ENCODE measurements at regions not wholly inside any gene's neighbourhood (a gene's known extent, or its start where the extent isn't known, plus 50 kb on each side); places are given as distances from the start of the nearest gene placed in this dataset.

DNA sequence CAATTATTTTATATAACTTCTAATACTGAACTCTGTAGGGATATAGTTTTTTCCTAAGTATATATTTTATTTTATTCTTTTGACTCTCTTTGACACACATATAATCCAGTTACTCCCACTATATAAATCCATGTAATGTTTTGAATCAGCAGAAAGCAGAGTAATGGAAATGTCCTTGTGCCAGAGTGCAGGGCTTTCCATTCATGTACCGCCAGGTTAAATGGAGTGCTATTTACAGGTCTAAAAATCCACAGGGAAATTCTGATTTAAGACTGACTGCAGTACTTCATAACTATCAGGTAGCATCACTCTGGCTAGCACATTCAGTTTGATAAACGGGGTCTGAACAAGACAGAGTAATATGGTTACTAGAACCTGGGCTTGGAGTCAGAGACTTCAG is 626.8 kb downstream of the COL12A1 start:
- TF ChIP-seq CTCF (IDR thresholded peaks at IDR 0.05): no peak
- H3K27ac ChIP-seq: no peak overlapping the region

DNA sequence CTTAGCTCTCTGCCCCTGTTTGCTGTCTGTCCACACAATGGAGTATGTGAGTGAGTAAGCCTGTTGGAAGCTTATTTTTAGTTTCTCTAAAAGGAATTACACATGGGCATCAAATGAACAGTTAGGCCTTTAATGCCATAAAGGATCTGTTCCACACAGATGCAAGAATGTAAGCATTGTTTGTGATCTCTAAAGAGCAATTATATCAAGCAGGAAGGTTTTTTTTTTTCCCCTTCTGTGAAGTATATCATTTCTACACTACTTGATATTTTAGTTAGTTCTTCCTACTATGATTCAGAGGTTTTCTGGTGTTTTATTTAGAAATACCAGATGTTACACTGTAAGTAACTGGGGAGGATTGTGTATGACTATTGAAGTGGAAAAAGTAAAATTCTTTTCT is 627.5 kb downstream of the COL12A1 start:
- H3K27me3 ChIP-seq (replicated peaks; ENCODE audit: insufficient read depth): no peaks in the 10 kb centered on the region

More for the DNA sequence above, 626.8 kb downstream of the COL12A1 start:
- Histone ChIP-seq H3K36me3 (no peaks in the 10 kb centered on the region), H3K27me3 (replicated peaks; ENCODE audit: insufficient read depth) (no peaks in the 10 kb centered on the region), H3K4me1 (ENCODE audit: control insufficient read depth in 1 of 2, low read depth in 2 of 2) (peaks cover 0 to 10% of the 10 kb centered on the region in 2 donors), H3K9me3 (no peaks in the 10 kb centered on the region), H3K4me3 (no peak overlapping the region)
- ATAC-seq (ENCODE audit: insufficient number of reproducible peaks, low FRiP score, low read depth) (no peak), DNase-seq (ENCODE audit: low spot score) (no peak)

GRCh38 chr6:74577619-74578018 is 628.2 kb downstream of the COL12A1 start:
- DNase-seq (ENCODE audit: low spot score) (no peak), ATAC-seq (ENCODE audit: insufficient number of reproducible peaks, low FRiP score, low read depth) (no peak)
- Histone ChIP-seq H3K36me3 (no peaks in the 10 kb centered on the region), H3K9me3 (no peaks in the 10 kb centered on the region), H3K27me3 (replicated peaks; ENCODE audit: insufficient read depth) (no peaks in the 10 kb centered on the region), H3K27ac (no peak overlapping the region), H3K4me1 (ENCODE audit: control insufficient read depth in 1 of 2, low read depth in 2 of 2) (peaks cover 0 to 10% of the 10 kb centered on the region in 2 donors), H3K4me3 (no peak overlapping the region)
- no peak for TF ChIP-seq CTCF (IDR thresholded peaks at IDR 0.05)

More for the DNA sequence above, 627.5 kb downstream of the COL12A1 start:
- Histone ChIP-seq H3K27ac (no peak overlapping the region), H3K36me3 (no peaks in the 10 kb centered on the region), H3K4me3 (no peak overlapping the region), H3K4me1 (ENCODE audit: control insufficient read depth in 1 of 2, low read depth in 2 of 2) (peaks cover 0 to 10% of the 10 kb centered on the region in 2 donors), H3K9me3 (no peaks in the 10 kb centered on the region)
- no peak for TF ChIP-seq CTCF (IDR thresholded peaks at IDR 0.05)
- DNase-seq (ENCODE audit: low spot score) (no peak), ATAC-seq (ENCODE audit: insufficient number of reproducible peaks, low FRiP score, low read depth) (no peak)

DNA sequence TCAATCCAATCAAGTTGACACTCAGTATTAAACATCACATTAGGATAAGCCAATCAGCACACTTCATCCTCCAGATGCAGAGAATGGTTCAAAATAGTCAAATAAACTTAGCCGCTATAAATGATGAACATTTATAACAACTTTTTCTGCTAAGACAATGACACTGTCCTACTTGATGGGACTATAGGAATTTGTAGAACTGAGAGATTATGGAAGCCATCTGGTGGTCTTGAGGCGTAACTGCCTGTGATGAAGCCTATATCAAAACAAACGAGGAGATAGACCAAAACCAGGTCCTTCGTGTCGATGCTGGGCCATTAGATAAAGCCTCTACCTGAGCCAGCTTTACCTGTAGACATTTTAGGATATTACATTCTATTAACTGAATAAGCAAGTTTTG is 631.1 kb downstream of the COL12A1 start:
- ATAC-seq (ENCODE audit: insufficient number of reproducible peaks, low FRiP score, low read depth): no peak
- Histone ChIP-seq H3K27ac (no peak overlapping the region), H3K9me3 (no peaks in the 10 kb centered on the region), H3K4me3 (no peak overlapping the region), H3K27me3 (replicated peaks; ENCODE audit: insufficient read depth) (no peaks in the 10 kb centered on the region), H3K4me1 (ENCODE audit: control insufficient read depth in 1 of 2, low read depth in 2 of 2) (peaks cover 0 to 10% of the 10 kb centered on the region in 2 donors), H3K36me3 (no peaks in the 10 kb centered on the region)
- DNase-seq (ENCODE audit: low spot score): no peak
- TF ChIP-seq CTCF (IDR thresholded peaks at IDR 0.05): no peak

DNA sequence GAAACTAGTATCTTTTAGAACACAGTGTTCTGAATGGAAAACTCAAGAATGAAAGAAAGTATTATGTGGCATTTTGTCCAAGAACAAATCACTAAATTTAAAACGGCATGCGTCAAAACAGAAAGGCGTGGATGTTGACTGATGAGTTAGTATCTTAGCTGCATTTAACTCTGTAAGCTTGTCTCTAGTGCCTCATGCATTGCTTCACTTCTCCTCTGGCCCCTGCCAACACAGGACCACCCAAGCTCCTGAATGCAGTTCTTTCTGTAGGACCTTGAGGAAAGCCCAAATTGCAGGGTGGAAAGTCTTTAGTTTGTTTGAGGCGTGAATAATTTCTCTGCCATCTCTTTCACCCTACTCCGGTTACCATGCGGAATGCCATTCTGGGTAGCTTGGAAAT is 632.2 kb downstream of the COL12A1 start:
- TF ChIP-seq CTCF (IDR thresholded peaks at IDR 0.05): no peak
- H3K4me3 ChIP-seq: no peak overlapping the region
- no peak overlapping the region for H3K27ac ChIP-seq
- H3K27me3 ChIP-seq (replicated peaks; ENCODE audit: insufficient read depth): no peaks in the 10 kb centered on the region
- no peak for ATAC-seq (ENCODE audit: insufficient number of reproducible peaks, low FRiP score, low read depth)
- H3K4me1 ChIP-seq (ENCODE audit: control insufficient read depth in 1 of 2, low read depth in 2 of 2): peaks cover 0 to 10% of the 10 kb centered on the region in 2 donors
- H3K9me3 ChIP-seq: no peaks in the 10 kb centered on the region
- no peak for DNase-seq (ENCODE audit: low spot score)
- no peaks in the 10 kb centered on the region for H3K36me3 ChIP-seq

Measured in thoracic aorta (tissue), 2 donors.